ENCODE measurements at regions not wholly inside any gene's neighbourhood (a gene's known extent, or its start where the extent isn't known, plus 50 kb on each side); places are given as distances from the start of the nearest gene placed in this dataset.

DNA sequence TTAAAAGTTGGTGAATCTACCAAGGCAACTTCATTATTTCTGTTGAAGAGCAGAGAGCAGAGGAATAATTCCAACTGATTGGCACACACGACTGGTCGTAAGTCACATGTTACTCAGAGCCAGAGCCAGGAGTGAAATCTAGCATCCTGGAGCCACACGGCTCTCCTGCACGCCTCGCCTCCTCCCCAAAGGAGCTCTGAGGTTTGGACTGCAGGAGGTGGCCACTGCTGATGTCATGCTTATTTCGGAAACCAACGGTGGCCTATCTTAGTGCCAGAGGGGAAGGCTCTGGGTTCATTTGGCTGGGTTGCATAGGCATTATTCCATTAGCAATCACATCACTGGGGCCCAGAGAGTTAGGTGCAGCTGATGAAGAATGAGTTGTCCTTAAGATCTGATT is 123.5 kb upstream of the RALGAPA2 start:
- no peak for DNase-seq (ENCODE audit: low read depth in 4 of 4, low spot score in 3 of 4)

DNA sequence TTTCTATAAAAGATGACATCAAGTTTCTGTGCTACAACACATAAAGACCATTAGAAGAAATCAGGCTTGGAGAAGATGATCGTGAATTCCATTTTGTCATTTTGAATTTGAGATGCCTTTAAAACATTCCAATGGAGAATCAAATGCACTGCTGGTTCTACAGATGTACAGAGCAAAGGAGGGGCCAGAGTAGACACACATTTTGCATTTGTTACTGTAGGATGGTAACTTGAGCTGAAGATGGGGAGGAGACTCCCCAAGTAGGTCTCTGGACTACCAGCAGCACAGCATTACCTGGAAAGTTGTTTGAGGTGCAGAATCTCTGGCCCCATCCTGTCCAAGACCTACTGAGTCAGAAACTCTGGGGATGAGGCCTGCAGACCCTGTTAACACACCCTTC is 121.6 kb upstream of the RALGAPA2 start:
- no peak for DNase-seq (ENCODE audit: low read depth in 4 of 4, low spot score in 3 of 4)

DNA sequence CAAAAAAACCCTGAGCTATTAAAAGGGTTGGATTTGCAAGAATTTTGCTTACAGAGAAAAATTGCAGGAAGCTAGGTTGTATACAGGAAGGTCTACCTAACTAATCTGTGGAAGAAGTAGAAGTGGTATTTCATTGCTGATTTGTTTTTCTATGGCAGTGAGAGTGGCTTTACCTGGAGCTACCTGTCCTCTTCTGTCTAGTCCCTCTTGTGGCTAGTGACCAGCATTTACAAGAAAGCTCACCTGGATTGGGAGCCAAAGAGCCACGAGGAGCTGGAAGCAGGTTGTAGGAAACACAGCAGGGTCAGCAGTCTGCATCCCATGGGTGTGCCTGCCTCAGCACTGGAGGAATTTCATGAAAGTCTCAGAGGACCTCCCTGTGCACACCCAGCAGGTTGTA is 120.3 kb upstream of the RALGAPA2 start:
- DNase-seq (ENCODE audit: low read depth in 4 of 4, low spot score in 3 of 4): no peak

DNA sequence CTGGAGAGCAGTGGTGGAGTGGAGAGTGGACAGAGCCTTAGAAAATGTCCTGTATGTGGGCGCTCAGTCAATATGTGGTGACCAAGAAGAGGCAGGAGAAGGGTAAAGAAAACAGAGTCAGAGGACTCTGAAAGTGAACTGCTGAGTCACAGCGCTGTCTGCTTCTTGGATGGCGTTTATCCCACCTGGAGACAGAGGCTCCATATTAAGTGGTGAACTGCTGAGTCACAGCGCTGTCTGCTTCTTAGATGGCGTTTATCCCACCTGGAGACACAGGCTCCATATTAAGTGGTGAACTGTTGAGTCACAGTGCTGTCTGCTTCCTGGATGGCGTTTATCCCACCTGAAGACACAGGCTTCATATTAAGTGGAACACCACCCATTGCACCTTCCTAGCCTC is 119.3 kb upstream of the RALGAPA2 start:
- no peak for DNase-seq (ENCODE audit: low read depth in 4 of 4, low spot score in 3 of 4)

DNA sequence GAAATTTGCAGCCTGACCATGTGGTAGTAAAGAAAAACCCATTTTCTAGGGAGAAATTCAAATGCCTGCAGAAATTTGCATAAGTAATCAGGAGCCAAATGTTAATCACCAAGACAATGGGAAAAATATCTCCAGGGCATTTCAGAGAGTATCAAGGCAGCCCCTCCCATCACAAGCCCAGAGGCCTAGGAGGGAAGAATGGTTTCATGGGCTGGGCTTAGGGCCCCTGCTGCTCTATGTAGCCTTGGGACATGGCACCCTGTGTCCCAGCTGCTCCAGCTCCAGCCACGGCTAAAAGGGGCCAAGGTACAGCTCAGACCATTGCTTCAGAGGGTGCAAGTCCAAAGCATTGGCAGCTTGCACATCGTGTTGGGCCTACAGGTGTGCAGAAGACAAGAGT is 117.2 kb upstream of the RALGAPA2 start:
- DNase-seq (ENCODE audit: low read depth in 4 of 4, low spot score in 3 of 4): no peak

DNA sequence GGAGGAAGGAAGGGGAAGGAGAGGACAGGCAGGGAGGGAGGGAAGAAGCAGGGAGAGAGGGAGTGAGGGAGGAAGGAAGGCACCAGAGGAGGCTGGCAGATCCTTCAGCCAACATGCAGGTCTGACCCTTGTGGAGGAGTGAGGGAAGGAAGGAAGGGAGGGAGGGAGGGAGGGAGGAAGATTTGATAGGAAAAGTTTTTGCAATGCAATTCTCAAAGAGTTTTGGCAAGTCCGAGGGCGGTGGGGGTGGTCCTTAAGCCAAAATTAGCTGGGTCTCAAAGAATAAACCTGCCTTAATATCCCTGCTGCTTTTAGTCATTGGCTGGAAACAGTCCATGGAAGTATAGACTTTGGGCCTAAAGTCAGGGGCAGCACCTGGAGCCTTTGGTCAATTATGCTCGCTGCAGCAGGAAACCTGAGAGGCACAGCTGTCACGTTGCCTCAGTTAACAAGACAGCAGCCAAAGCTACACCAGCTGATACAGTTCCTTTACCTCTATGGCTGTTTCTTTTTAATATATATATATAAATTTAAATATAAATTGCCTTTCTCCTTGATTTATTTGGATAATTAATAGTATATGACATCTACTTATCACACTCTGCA is 115.7 kb upstream of the RALGAPA2 start:
- DNase-seq (ENCODE audit: low read depth in 4 of 4, low spot score in 3 of 4): no peak

DNA sequence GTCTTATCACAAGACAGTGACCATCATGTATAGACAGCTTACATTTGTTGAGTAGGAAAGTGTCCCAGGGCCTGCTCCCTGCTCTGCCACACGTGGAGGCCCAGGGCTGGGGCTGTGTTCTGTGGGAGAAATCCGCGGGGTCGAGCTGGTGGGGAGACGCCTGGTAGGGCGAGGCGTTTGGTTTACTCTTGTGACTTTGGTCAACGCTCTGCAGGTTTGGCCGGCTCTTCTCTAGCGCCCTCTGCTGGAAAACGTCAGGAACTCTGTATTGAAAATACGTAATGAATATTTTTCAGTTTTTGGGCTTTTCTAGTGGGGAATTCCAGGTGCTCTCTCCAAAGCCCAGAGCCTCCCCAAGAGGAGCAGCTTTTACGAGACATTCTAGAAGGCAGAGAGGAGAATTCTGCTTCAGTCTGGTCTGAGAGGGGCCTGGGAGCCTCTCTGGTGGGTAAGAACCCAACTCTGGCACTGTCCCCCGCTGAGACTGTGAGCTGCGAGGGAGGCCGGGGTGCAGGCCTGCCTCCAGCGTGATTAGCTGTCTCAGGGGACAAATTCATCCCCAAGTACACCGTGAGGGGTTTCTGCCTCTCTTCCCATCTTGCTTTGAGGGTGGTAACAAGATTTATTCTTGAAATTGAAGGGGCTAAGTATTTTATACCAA is 112.6 kb upstream of the RALGAPA2 start:
- peak; percentile 26 to 50 (median 31) for DNase-seq (ENCODE audit: low read depth in 4 of 4, low spot score in 3 of 4)

DNA sequence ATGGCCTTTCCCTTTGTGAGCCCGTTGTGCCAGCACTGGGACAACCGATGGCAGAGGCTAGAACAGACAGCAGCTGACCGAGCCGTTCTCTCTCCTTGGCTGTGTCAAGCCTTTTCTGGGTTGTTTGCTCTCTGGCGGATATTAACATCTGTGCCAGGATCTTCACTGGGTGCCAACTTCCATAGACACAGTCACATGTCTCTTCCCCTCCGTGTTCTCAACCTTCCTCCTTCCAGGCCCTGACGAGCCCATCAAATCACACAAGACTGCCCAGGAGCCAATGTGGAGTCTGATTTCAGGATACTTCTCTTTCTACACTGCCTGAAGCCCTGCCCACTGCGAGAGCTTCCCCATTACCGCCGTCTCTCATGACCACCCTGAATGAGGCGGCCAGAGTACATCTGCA is 111.0 kb upstream of the RALGAPA2 start:
- DNase-seq (ENCODE audit: low read depth in 4 of 4, low spot score in 3 of 4): no peak

DNA sequence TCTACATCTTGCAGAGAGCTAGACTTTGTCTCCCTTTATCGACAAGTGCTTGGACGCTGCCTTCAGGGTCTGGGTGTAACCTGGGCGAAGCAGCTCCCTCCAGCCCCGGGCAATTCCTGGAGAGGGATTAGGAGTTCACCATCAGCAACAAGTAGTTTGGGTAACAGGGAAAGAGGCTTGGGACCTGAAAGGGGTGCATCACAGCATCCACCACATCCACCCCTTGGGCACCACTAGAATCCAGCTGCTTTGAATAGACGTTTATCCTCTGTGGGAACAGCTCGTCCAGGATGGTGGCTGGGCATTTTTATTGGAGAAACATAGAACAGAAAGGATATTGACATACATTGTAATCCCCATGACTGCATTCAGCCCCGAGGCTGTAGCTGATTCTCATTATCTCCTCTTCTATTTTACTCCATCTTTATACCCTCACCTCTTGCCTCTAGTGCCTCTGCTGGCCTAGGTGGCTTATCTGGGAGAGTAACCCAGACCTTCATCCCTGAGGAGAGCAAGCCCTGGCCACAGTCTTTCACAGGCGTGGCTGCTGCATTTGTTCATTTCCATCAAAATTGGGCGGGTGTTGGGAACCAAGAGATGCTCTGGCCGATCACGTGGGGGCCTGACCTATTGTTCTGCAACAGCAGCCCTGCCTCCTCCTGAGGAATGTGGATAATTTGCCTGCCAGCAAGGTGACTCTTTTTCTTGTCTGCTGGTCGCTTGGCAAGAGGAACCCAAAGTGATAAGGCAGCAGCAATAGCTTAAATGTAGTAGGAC is 109.2 kb upstream of the RALGAPA2 start:
- DNase-seq (ENCODE audit: low read depth in 4 of 4, low spot score in 3 of 4): no peak

DNA sequence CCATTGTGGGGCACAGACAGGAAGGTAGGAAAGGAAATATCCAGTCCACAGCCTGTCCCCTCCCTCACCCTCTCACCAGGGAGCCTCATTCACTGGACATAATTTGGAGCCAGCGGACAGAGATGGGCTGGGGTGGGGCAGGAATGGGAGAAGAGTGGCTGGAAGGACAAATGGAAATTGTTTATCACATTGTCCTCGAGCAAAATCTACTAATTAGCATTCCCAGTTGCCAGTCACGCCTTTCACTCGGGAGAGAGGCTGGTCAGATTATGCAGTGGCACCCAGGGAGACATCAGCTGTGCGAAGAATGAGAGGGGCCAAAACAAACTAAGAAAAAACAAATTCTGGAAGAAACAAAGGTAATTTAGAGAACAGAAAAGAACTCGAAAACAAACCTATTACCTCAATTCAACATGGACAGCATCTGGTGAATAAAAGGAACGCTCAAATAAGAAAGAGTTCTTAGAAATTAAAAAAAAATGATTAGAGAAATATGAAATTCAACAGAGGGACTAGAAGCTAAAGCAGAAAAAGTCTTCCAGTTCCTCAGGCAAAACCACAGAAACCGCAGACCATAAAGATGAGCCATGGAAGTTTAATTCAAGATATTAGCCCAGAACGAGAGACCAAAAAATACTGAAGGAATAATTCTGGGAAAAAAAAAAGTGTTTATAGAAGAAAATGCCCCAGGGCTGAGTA is 108.5 kb upstream of the RALGAPA2 start:
- no peak for DNase-seq (ENCODE audit: low read depth in 4 of 4, low spot score in 3 of 4)

DNA sequence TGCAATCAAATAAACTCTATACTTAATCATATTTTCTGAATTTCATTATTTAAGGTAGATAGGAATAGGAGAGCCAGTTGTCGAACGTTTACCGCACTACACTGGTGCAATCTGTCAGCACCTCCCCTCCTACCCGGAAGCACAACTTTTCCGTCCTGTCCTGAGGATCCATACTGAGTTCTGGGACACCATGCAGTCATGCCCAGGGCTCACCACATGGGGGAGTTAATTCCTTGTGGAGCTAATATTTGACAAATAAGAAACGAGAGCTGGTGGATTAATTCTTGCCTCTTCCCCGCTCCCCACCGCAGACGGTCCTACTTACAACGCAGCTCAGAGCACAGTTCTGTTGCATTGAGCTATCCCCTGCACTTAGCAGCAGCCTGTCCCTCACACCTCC is 107.7 kb upstream of the RALGAPA2 start:
- DNase-seq (ENCODE audit: low read depth in 4 of 4, low spot score in 3 of 4): no peak

DNA sequence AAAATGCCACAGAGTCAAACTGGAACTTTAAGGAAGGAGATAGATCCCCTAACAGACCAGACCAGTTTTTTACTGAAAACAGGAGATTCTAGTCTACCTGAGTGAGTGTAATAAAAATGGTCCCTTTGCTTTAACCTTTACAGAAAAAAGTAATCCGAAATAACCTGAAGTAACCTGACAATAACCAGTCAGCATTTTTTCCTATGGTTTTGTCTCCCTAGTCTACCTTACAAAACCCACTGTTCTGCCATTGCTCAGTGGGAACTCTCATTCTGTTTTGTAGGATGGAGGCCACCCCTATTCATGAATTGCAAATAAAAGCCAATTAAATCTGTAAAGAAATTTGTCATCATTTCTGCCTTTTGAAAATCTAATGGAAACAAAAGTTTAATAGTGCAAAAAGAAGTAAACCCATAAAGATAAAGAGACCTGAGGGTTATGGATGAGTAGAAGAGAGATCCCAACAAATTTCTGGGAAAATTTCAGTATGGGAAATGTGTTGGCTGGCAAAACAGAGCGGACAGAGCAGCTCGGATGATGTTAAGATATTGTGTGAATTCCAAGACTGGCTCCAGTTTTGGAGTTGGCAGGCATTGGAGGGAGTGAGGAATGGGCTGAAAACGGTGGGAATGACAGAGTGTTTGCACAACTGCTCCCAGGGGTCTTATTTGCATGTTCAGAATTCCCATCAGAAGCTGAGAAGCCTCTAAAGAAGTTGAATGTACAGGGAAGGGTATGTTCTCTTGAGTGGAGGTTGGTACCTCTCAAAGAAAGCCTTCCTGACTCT is 104.7 kb upstream of the RALGAPA2 start:
- DNase-seq (ENCODE audit: low read depth in 4 of 4, low spot score in 3 of 4): no peak

DNA sequence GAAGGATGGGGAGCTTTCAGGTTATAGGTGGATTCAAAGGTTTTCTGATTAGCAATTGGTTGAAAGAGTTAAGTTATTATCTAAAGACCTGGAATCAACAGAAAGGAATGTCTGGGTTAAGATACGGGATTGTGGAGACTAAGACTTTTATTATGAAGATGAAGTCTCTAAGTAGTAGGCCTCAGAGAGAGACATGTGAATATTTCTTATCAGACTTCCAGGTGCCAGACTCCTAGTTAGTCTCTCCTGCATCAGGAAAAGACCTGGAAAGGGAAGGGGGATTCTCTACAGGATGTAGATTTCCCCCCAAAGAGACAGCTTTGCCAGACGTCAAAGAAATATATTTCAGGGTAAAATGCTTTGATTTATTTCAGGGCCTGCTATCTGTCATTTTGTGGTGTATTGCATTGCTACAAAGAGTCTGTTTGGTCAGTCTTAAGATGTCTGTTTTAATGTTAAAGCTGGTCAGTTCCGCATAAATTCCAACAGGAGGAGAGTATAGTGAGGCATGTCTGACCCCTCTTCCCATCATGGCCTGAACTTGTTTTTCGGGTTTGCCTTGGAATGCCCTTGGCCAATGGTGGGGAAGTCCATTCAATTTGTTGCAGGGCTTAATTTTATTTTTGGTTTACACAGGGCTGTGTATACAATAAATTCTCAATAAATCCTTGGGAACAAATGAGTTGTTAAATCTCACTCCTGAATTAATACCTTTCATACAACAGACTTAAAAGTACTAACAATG is 103.4 kb upstream of the RALGAPA2 start:
- no peak for DNase-seq (ENCODE audit: low read depth in 4 of 4, low spot score in 3 of 4)

DNA sequence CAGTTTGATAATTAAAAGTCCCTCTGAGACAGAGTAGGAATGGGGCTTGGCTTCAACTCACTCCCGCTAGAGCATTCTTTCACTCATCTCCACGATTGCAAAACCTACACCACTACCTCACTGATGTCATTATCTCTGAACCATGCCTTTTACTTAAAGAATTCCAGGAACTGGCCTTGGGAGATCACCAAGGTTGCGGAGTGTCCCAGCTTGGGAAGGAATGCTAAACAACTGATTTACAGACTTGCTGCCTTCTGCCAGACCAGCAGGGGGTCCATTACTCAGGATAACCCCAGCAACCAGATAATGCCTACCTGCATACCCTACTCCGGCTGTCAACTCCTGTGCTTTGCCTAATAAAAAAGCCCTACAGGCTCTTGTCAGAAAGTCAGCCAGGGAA is 102.2 kb upstream of the RALGAPA2 start:
- DNase-seq (ENCODE audit: low read depth in 4 of 4, low spot score in 3 of 4): no peak

DNA sequence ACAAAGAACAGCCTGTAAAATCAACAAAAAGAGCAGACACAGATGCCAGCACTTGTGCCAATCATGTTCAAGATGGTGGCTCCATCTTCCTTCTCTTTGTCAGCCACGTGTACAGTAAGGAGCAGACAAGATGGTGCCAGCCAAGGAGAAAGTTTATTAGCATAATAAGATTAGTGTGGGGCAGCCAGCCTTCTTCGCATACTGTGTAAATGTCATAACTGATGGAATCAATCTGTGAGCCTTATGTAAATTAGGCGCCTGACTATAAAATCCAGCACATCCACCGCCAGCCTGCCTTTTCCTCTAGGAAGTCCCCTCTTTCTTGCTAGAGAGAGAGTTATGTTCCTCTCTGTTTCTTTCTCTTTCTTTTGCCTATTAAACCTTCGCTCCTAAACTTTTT is 99.7 kb upstream of the RALGAPA2 start:
- DNase-seq (ENCODE audit: low read depth in 4 of 4, low spot score in 3 of 4): no peak

DNA sequence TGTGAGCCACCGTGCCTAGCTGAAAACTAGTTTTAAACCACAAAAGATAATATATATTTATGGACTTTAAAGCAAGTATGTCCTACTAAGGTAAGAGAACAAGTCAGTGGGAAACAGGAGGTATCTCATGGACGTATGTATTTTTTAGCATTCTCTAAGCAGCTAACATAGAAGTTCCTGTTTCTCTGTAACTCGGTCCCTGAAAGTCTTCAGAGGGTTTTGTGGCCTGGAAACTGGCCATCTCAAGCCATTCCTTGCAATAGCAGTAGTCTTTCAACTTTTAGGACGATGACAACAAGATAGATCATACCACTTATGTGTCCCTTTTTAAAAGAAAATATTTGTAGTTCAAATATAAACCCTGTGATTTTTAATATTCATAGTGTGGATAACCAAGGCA is 95.6 kb upstream of the RALGAPA2 start:
- DNase-seq (ENCODE audit: low read depth in 4 of 4, low spot score in 3 of 4): no peak

DNA sequence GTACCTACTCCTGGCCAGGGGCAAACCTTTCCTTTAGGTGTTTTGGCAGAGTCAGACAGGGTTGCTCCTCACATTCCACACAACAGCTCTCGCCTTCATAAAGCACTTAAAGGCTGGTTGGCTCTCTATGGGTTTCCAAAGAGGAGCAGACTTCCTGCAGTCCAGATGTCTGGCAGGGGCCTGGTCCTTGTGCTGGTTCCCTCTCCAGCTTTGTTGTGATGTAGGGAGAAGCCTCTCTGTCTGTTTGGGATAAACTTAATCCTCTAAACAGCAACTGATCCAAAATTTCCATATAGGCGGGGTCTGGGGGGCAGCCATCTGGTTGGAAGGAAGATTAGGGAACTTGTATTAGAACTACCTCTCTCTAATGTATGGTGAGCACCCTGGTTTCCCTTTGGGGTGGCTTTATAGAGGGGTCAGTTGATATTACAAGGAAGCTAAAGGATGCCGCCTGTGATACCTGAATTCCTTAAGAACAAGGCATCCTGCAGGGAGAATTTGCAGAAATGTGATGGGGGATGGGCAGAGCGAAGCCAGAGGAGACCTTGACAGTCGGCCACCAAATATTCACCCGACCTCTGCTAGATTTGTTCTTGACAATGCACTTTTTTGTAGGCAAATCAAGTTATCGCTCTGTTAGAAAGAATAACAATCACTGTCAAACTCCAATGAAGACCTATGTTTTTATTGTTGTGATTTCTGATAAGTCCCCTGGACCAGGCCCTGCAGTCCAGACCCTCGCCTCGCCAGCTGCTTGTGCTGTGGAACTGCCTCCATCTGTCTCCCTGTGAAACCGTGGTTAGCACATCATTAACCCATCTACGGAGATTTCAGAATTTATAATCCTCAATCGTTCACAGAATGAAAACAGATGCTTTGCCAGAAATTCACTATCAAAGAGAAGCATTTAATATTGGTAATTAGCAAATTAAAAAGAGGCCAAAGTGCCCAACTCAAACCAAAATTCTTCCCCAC is 94.0 kb upstream of the RALGAPA2 start:
- no peak for DNase-seq (ENCODE audit: low read depth in 4 of 4, low spot score in 3 of 4)

DNA sequence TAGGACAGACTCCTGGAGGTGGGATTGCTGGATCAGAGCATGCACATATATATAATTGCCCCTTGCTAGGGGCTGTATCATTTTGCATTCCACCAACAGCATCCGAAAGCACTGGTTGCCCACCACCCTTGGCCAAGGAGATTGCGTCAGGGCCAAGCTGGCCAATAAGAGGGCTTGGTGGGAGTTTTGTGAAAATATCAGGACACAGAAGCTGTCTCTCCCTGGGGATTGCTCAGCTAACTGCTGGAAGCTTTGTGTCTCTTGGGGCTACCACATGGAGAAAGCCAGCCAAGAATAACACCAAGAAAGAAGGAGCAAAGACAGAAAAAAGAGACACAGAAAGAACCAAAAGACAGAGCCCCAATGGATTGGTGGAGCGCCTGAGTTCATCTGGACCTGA is 90.6 kb upstream of the RALGAPA2 start:
- DNase-seq (ENCODE audit: low read depth in 4 of 4, low spot score in 3 of 4): no peak

DNA sequence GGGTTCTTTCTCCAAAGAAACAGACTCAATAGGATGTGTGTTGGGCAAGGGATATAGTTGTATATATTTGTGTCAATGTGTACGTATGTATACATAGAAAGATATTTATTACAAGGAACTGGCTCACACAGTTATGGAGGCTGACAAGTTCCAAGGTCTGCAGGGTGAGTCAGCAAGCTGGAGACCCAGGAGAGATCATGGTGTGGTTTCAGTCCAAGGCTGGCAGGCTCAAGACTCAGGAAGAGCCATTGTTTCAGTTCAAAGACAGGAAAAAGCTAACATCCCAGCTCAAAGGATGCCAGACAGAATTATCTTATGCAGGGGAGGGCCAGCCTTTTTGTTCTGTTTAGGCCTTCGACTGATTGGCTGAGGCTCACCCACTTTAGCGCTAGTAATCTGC is 89.9 kb upstream of the RALGAPA2 start:
- DNase-seq (ENCODE audit: low read depth in 4 of 4, low spot score in 3 of 4): no peak
